ENCODE measurements at regions not wholly inside any gene's neighbourhood (a gene's known extent, or its start where the extent isn't known, plus 50 kb on each side); places are given as distances from the start of the nearest gene placed in this dataset.

DNA sequence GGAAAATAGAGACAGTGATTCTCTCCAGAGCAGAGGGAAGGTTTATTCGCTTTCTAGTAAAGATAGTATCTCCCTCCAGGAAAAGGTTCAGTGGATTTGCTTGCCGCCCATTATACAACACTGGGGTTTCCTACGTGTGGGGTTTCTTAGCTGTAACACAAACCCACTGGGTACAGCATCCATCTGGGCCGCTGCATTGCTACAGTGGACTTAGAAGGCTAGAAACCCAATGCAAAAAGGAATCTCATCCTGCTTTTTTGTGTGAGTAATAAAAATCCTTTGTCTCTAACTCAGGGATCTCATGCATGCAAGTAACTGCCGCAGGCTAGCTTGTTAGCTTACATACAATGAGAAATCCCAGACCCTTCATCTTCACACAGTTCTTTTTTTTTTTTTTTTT is 67.1 kb upstream of the BCL2L14 start:
- no peak for DNase-seq
- H3K4me1 Mint-ChIP-seq (ENCODE audit: low read depth, unreplicated experiment), result no peaks in the 10 kb centered on the region
- no peaks in the 10 kb centered on the region for H3K9me3 Mint-ChIP-seq (ENCODE audit: unreplicated experiment)
- peaks cover 2% of the 10 kb centered on the region for H3K27me3 Mint-ChIP-seq (ENCODE audit: unreplicated experiment)
- no peak overlapping the region for H3K4me3 Mint-ChIP-seq (ENCODE audit: unreplicated experiment)
- TF ChIP-seq, protein P1, sequence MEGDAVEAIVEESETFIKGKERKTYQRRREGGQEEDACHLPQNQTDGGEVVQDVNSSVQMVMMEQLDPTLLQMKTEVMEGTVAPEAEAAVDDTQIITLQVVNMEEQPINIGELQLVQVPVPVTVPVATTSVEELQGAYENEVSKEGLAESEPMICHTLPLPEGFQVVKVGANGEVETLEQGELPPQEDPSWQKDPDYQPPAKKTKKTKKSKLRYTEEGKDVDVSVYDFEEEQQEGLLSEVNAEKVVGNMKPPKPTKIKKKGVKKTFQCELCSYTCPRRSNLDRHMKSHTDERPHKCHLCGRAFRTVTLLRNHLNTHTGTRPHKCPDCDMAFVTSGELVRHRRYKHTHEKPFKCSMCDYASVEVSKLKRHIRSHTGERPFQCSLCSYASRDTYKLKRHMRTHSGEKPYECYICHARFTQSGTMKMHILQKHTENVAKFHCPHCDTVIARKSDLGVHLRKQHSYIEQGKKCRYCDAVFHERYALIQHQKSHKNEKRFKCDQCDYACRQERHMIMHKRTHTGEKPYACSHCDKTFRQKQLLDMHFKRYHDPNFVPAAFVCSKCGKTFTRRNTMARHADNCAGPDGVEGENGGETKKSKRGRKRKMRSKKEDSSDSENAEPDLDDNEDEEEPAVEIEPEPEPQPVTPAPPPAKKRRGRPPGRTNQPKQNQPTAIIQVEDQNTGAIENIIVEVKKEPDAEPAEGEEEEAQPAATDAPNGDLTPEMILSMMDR (IDR thresholded peaks at IDR 0.05; ENCODE audit: partially characterized antibody, unreplicated experiment), result no peak
- H3K27ac Mint-ChIP-seq (ENCODE audit: unreplicated experiment), result no peak overlapping the region
- no peaks in the 10 kb centered on the region for H3K36me3 Mint-ChIP-seq (ENCODE audit: unreplicated experiment)

- Mint-ChIP-seq H3K27me3 (ENCODE audit: unreplicated experiment) (peaks cover 2% of the 10 kb centered on the region), H3K27ac (ENCODE audit: unreplicated experiment) (no peak overlapping the region), H3K4me3 (ENCODE audit: unreplicated experiment) (no peak overlapping the region), H3K9me3 (ENCODE audit: unreplicated experiment) (no peaks in the 10 kb centered on the region), H3K36me3 (ENCODE audit: unreplicated experiment) (no peaks in the 10 kb centered on the region), H3K4me1 (ENCODE audit: low read depth, unreplicated experiment) (no peaks in the 10 kb centered on the region)
- TF ChIP-seq, protein P1 (IDR thresholded peaks at IDR 0.05; ENCODE audit: partially characterized antibody, unreplicated experiment), result no peak
- no peak for DNase-seq
These were observed 66.2 kb upstream of the BCL2L14 start for GRCh38 chr12:12004524-12004923.

GRCh38 chr12:12007001-12007712 is 63.6 kb upstream of the BCL2L14 start:
- peaks cover 2% of the 10 kb centered on the region for H3K27me3 Mint-ChIP-seq (ENCODE audit: unreplicated experiment)
- peaks cover 2% of the 10 kb centered on the region for H3K9me3 Mint-ChIP-seq (ENCODE audit: unreplicated experiment)
- H3K27ac Mint-ChIP-seq (ENCODE audit: unreplicated experiment), result no peak overlapping the region
- DNase-seq, result no peak
- H3K4me1 Mint-ChIP-seq (ENCODE audit: low read depth, unreplicated experiment), result peaks cover 6% of the 10 kb centered on the region
- no peak overlapping the region for H3K4me3 Mint-ChIP-seq (ENCODE audit: unreplicated experiment)
- TF ChIP-seq, protein P1 (IDR thresholded peaks at IDR 0.05; ENCODE audit: partially characterized antibody, unreplicated experiment), result no peak
- H3K36me3 Mint-ChIP-seq (ENCODE audit: unreplicated experiment), result no peaks in the 10 kb centered on the region

DNA sequence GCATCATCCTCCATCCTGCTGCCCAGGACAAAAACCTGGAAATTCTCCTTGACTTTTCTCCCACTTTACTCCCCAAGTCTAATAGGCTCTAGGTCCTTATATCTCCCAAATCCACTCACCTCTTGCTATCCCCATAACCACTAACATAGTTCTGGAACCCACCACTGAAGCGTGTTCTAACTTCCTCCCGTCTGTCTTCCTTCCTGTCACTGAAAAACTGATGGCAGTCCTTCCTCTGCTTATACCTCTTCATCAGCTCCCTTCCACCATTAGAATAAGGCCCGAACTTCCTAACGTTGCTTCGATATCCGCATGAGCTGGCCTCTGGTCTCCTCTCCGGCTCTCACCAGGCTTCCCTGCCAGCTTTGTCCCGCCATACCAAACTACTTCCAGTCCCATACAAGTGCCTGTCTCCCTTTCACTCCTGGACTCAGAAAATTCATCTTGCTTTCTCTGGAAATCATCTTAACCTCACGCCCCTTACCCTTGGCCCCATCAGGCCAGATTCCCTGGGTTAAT is 63.0 kb upstream of the BCL2L14 start:
- no peak for DNase-seq
- peaks cover 4% of the 10 kb centered on the region for H3K27me3 Mint-ChIP-seq (ENCODE audit: unreplicated experiment)

More for the DNA sequence above, 63.0 kb upstream of the BCL2L14 start:
- no peaks in the 10 kb centered on the region for H3K36me3 Mint-ChIP-seq (ENCODE audit: unreplicated experiment)
- TF ChIP-seq, protein P1 (IDR thresholded peaks at IDR 0.05; ENCODE audit: partially characterized antibody, unreplicated experiment), result no peak
- peaks cover 2% of the 10 kb centered on the region for H3K9me3 Mint-ChIP-seq (ENCODE audit: unreplicated experiment)
- H3K4me1 Mint-ChIP-seq (ENCODE audit: low read depth, unreplicated experiment), result peaks cover 6% of the 10 kb centered on the region
- no peak overlapping the region for H3K27ac Mint-ChIP-seq (ENCODE audit: unreplicated experiment)
- H3K4me3 Mint-ChIP-seq (ENCODE audit: unreplicated experiment), result no peak overlapping the region

All from glutamatergic neuron (in vitro differentiated cells).